Activated CD4-positive, alpha-beta T cell treated with anti-CD3 and anti-CD28 coated beads for 36 hours (primary cell): ENCODE measurements at regions not wholly inside any gene's neighbourhood (a gene's known extent, or its start where the extent isn't known, plus 50 kb on each side); places are given as distances from the start of the nearest gene placed in this dataset.

Experiments
- ATAC-seq: fragments of 200-7000 bp; cut with Tn5 transposase; one replicate; pipeline ENCODE4 v1.10.0; 2021; ENCODE audit warnings: mild to moderate bottlenecking, moderate library complexity
- CTCF ChIA-PET: fragments of 350-600 bp; sonication (Branson Sonifier 250); formaldehyde crosslinking; loops from one replicate; lab custom pipeline; 2021; ENCODE audit warnings: antibody characterized with exemption; lab: Charles Lee
- POLR2A ChIA-PET: fragments of 350-600 bp; sonication (Branson Sonifier 250); formaldehyde crosslinking; loops from one replicate; lab custom pipeline; 2021; ENCODE audit warnings: antibody characterized with exemption, inconsistent platforms; lab: Charles Lee
- DNase-seq: peaks from one replicate; pipeline ENCODE4 v3.0.0-alpha.2; 2020
- H3K27ac Mint-ChIP-seq: one replicate; pipeline ENCODE4 v1.8.0; 2021; ENCODE audit warnings: mixed read lengths
- H3K27me3 Mint-ChIP-seq: one replicate; pipeline ENCODE4 v1.8.0; 2021; ENCODE audit warnings: mixed read lengths
- H3K36me3 Mint-ChIP-seq: one replicate; pipeline ENCODE4 v1.8.0; 2021; ENCODE audit warnings: low read depth, mixed read lengths
- H3K4me1 Mint-ChIP-seq: one replicate; pipeline ENCODE4 v1.8.0; 2021; ENCODE audit warnings: mixed read lengths
- H3K4me3 Mint-ChIP-seq: one replicate; pipeline ENCODE4 v1.8.0; 2021; ENCODE audit warnings: mild to moderate bottlenecking, moderate library complexity, mixed read lengths
- H3K9me3 Mint-ChIP-seq: one replicate; pipeline ENCODE4 v1.8.0; 2021; ENCODE audit warnings: low read depth, mixed read lengths
- intact Hi-C, 2 experiments: fragments of 100-400 bp; cut with DNase I in 1 of 2; cut with micrococcal nuclease in 1 of 2; formaldehyde crosslinking; loops; one replicate each; pipeline versions ENCODE4 v1.14.2 to v1.15.1; 2022 to 2024; cut with DNase I, micrococcal nuclease

DNA sequence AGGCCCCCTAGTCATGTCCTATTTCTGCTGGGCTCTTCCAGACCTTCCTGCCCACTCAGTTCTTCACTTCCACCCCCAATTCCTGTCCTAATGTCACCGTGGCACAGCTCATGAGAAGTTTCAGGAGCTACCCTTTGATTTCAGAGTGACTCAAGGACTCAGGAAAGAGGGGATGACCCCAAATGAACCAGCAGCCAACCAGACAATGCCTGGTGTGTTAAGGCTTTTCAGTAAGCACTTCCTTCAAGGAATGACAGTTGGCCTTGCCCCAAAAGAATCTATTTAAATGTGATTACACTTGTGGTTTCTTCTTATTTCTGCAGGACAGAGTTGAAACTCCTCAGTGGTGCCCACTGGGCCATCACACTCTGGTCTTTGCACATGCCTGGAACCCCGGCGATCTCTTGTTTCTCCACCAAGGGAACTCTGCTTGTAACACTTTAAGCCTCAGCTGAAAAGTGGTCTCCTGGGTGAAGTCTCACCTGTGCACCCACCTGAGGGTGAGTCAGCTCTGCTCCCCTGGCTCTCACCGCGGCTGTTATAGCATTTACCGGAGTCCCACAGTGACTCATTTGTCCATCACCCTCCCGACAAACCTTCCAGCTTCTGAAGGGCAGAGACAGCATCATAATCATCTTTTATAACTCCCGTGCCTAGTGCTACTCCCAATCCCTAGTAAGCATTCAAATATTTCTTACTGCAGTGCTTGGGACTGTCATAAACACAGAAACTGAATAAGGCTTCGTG is 123.0 kb upstream of the SVIL start:
- intact Hi-C loops: no loop called here
- no peak overlapping the region for H3K27ac Mint-ChIP-seq
- H3K36me3 Mint-ChIP-seq: no peaks in the 10 kb centered on the region
- H3K4me1 Mint-ChIP-seq: no peaks in the 10 kb centered on the region
- no peak for ATAC-seq
- no peak for DNase-seq
- peaks cover 5% of the 10 kb centered on the region for H3K27me3 Mint-ChIP-seq
- H3K4me3 Mint-ChIP-seq: no peak overlapping the region
- no peaks in the 10 kb centered on the region for H3K9me3 Mint-ChIP-seq
- POLR2A ChIA-PET: no interaction called here
- CTCF ChIA-PET: no interaction called here

DNA sequence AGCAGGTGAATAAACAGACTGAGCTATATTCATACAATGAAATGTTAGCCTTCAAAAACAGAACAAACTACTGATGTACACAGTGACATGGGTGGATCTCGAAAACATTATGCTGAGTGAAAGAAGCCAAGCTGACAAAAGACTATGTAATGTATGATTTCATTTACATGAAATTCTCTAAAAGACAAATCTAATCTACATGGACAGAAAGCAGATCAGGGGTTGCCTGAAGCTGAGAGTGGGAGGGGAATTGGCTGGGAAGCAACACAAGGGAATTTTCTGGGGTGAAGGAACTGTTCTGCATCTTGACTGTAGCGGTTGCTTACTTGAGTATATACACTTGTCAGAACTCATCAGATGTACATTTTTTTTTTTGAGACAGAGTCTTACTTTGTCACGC is 121.7 kb upstream of the SVIL start:
- POLR2A ChIA-PET: no interaction called here
- Mint-ChIP-seq H3K4me1 (no peaks in the 10 kb centered on the region), H3K9me3 (no peaks in the 10 kb centered on the region), H3K27ac (no peak overlapping the region), H3K27me3 (peaks cover 5% of the 10 kb centered on the region), H3K4me3 (no peak overlapping the region), H3K36me3 (no peaks in the 10 kb centered on the region)
- ATAC-seq (no peak), DNase-seq (no peak)
- intact Hi-C loops: no loop called here
- CTCF ChIA-PET: no interaction called here

DNA sequence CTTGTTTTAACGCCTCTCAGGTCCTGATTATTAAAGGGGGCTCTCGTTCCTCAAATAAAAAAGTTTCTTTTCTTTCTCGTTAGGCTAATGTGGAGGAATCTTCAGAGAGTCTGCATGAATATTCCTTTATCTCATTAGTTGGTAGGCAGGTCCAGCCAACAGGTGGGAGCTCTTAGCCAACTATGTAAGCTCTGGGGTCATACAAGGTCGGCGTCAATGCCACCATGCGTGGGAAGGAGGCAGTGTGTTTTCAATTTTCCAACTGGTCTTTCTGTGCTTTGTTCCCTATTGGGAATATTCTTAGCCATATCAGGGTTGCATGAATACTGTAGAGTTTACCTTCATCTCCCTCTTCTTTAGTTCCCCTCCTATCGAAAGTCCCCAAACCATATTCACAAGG is 118.5 kb upstream of the SVIL start:
- H3K4me1 Mint-ChIP-seq: no peaks in the 10 kb centered on the region
- H3K27ac Mint-ChIP-seq: no peak overlapping the region
- intact Hi-C loops: no loop called here
- peaks cover 7% of the 10 kb centered on the region for H3K27me3 Mint-ChIP-seq
- DNase-seq: no peak
- no peak overlapping the region for H3K4me3 Mint-ChIP-seq
- no peaks in the 10 kb centered on the region for H3K9me3 Mint-ChIP-seq
- ChIA-PET POLR2A (no interaction called here), CTCF (interaction anchor here (0.6 kb wide), 1 partner anchor 184 kb away, joined by 3 read pairs; no protein-coding TSS in a partner anchor)
- no peaks in the 10 kb centered on the region for H3K36me3 Mint-ChIP-seq
- no peak for ATAC-seq

DNA sequence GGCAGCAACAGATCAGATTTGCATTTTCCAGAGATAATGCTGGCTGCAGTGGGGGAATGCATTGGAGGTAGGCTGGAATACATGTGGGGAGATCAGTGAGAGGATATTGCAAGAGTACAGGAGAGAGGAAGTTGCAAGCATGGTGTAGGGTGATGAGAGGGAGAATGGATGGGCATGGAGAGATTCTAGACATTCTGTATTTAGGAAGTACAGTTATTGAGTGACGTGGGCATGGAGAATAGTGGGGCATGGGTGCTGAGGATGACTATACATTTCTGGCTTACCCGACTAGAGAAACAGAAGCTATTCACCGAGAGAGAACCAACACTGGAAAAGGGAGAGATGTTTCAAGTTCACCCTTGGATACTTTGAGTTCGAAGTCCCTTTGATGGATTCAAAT is 116.9 kb upstream of the SVIL start:
- H3K4me3 Mint-ChIP-seq: no peak overlapping the region
- H3K9me3 Mint-ChIP-seq: no peaks in the 10 kb centered on the region
- H3K36me3 Mint-ChIP-seq: no peaks in the 10 kb centered on the region
- intact Hi-C loops: no loop called here
- ATAC-seq (no peak), DNase-seq (no peak)
- no peaks in the 10 kb centered on the region for H3K4me1 Mint-ChIP-seq
- ChIA-PET POLR2A (no interaction called here), CTCF (interaction anchor here (0.6 kb wide), 1 partner anchor 17 kb away, joined by 3 read pairs; no protein-coding TSS in a partner anchor)
- no peak overlapping the region for H3K27ac Mint-ChIP-seq
- peaks cover 7% of the 10 kb centered on the region for H3K27me3 Mint-ChIP-seq

DNA sequence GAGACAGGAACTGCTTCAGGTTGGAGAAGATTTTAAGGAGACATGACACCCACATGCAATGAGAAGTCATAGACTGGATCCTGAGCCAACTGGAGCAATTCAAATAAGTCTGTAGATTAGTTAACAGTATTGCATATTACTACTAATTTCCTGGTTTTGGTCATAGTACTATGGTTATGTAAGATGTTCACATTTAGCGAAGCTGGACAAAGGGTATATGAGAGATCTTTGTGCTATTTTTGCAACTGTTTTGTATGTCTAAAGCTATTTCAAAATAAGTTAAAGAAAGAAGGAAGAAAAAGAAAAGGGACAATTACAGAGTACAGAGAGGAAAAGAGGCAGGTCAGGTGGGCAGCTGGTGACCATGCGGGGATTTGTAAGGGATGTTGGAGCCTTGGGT is 116.5 kb upstream of the SVIL start:
- CTCF ChIA-PET: no interaction called here
- intact Hi-C loops: no loop called here

DNA sequence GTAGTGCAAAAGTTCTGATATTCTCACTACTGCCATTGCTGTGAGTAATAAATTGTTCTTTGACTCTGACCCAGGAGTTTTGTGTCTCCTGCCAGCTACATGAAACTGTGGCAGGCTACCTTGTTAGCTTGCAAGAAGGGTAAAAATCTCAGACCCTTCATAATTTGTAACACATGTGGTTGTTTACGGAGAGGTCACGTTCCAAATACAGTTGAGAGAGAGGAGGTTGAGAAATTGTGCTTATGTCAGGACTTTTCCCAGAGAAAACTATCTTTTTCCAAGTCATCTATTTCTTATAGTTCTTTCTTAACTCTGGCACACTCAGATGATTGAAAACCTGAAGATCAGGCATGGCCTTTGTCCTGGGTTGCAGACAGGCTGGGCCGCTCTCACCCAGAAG is 114.4 kb upstream of the SVIL start:
- H3K27ac Mint-ChIP-seq: no peak overlapping the region
- no peaks in the 10 kb centered on the region for H3K9me3 Mint-ChIP-seq
- intact Hi-C loops: no loop called here
- ChIA-PET CTCF (interaction anchor here (0.9 kb wide), 1 partner anchor 10 kb away, joined by 3 read pairs; no protein-coding TSS in a partner anchor), POLR2A (no interaction called here)
- H3K4me3 Mint-ChIP-seq: no peak overlapping the region
- DNase-seq (no peak), ATAC-seq (no peak)
- peaks cover 3% of the 10 kb centered on the region for H3K27me3 Mint-ChIP-seq
- no peaks in the 10 kb centered on the region for H3K36me3 Mint-ChIP-seq
- H3K4me1 Mint-ChIP-seq: no peaks in the 10 kb centered on the region

More for the DNA sequence above, 116.5 kb upstream of the SVIL start:
- ATAC-seq: no peak
- Mint-ChIP-seq H3K27me3 (peaks cover 3% of the 10 kb centered on the region), H3K36me3 (no peaks in the 10 kb centered on the region), H3K9me3 (no peaks in the 10 kb centered on the region), H3K4me3 (no peak overlapping the region), H3K27ac (no peak overlapping the region), H3K4me1 (no peaks in the 10 kb centered on the region)
- DNase-seq: no peak
- POLR2A ChIA-PET: no interaction called here

DNA sequence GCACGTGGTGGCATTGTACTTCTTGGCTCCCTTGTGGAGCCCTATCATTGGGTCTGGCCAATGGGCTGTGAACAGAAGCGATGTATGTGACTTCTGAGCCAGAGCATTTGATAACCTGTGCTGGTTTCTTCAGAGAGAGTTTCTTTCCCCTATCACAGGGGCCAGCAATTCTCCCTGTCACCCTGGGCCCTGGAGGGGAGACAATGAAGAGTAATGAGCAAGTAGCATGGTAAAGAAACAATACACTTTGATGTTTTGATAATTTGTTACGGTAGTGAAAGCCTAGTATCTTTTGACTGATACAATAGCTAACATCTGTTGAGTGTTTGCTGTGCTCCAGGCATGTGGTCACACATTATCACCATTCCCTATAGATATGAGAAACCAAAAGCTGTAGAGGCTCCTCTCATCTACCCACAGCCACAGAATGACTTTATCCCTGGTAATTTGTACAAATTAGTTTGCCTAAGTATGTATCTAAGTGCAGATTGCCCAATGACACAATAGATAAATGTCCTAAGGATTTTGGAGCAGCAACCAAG is 113.4 kb upstream of the SVIL start:
- POLR2A ChIA-PET: no interaction called here
- no peaks in the 10 kb centered on the region for H3K36me3 Mint-ChIP-seq

DNA sequence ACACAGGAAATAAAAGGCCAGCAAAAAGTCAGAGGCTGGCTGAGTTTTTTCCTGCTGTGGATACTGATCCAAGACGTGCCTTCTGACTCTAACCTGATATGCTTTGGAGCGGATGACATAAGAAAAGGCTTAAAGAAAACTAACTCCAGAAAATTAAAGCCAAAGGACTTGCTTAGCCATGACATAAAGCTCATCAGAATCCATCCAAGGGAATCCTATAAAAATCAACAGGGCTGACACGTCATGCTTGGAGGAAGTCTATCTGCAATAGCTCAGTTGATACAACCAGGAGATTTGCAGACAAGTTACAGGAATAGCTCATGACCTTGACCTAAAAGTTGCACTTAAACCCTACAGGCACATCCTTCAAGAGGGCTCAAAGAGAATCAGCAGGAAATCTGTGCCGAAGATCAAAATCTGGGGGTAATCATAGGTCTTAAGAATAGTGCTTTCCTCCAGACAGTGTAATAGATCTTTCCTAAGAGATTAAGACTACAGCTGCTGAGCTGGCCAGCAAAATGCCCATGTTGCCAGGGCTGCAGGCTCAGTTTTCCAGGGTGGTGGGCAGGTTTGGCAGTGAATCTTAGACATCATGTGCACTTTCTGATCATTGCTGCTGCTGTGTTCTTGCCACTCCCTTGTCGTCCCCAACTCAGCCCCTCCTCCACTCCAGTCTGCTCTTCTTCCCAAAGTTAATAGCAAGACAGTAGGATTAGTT is 111.5 kb upstream of the SVIL start:
- POLR2A ChIA-PET: interaction anchor here (0.6 kb wide), 1 partner anchor 193 kb away, joined by 3 read pairs; no protein-coding TSS in a partner anchor
- no peaks in the 10 kb centered on the region for H3K9me3 Mint-ChIP-seq

More for the DNA sequence above, 113.4 kb upstream of the SVIL start:
- intact Hi-C loops: no loop called here
- Mint-ChIP-seq H3K27ac (no peak overlapping the region), H3K27me3 (peaks cover 3% of the 10 kb centered on the region), H3K9me3 (no peaks in the 10 kb centered on the region), H3K4me3 (no peak overlapping the region), H3K4me1 (no peaks in the 10 kb centered on the region)
- ATAC-seq: no peak
- CTCF ChIA-PET: no interaction called here
- DNase-seq: no peak

DNA sequence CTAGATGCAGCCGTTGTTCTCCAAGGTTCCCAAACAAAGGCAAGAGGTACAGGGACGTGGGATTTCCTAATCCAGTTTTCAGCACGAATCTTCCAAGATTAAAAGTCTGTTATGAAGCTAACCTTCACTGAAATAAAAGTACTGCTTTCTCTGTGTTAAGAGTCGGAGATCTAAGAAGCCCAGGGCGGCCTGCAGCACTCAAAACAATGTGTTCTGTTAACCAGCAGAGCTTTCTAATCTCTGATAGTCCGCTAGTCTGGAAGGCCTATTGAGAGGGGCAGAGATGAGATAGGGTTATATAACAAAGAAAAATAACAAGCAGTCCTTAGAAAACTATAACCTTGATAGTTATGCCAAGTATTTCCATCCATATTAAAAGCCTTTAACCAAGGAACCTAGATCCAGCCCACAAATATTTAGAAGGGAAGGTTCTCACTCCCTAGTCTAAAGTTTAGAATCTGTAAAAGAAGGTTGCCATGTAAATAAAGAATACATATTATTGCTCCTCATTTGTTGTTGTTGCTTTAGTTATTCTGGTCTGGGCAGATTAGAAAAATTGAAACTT is 106.3 kb upstream of the SVIL start:
- Mint-ChIP-seq H3K9me3 (no peaks in the 10 kb centered on the region), H3K27me3 (peaks cover 7% of the 10 kb centered on the region), H3K27ac (no peak overlapping the region), H3K4me3 (no peak overlapping the region), H3K4me1 (no peaks in the 10 kb centered on the region), H3K36me3 (no peaks in the 10 kb centered on the region)
- ChIA-PET CTCF (no interaction called here), POLR2A (no interaction called here)
- ATAC-seq: no peak
- no peak for DNase-seq
- intact Hi-C loops: no loop called here

More for the DNA sequence above, 111.5 kb upstream of the SVIL start:
- ATAC-seq (no peak), DNase-seq (no peak)
- H3K36me3 Mint-ChIP-seq: no peaks in the 10 kb centered on the region
- no peak overlapping the region for H3K4me3 Mint-ChIP-seq
- intact Hi-C loops: no loop called here
- no peak overlapping the region for H3K27ac Mint-ChIP-seq
- CTCF ChIA-PET: interaction anchor here (0.6 kb wide), 1 partner anchor 55 kb away, joined by 3 read pairs; no protein-coding TSS in a partner anchor
- H3K4me1 Mint-ChIP-seq: no peaks in the 10 kb centered on the region
- peaks cover 3% of the 10 kb centered on the region for H3K27me3 Mint-ChIP-seq

DNA sequence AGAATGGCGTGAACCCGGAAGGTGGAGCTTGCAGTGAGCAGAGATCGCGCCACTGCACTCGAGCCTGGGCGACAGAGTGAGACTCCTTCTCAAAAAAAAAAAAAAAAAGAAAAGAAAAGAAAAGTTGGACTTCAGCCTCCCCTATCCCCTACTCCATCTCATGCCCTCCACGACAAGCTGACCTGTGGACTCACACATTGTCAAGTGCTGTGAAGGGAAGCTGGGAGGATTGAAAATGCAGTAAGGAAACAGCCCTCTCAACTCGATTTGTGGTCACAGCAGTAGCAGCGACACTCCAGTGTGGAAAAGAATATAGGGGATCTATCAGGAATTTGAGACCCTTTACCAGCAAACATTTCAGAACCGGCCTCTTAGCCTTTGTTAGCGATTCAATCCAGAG is 103.6 kb upstream of the SVIL start:
- CTCF ChIA-PET: no interaction called here

DNA sequence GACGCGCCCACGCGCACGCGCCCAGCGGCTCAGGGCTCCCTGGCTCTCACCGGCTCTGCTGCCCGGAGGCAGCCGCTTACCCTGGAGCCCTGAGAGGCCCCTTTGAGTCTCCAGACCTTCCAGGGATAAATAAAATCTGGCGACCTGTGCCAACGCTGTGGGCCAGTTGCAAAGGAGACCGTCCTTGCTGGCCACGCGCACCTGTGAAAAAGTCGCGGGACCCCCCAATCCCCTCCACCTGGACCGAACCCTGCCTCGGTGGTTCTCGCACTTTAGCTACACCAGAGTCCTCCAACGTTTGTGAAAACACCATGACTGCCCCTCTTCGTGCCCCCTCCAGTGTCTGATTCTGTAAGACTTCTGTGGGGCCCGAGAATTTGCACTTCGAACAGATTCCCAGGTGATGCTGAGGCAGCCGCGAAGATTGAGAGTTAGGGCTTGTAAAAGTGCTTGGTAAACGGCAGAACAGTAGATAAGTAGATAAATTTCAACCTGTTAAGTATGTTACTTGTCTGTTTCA is 102.4 kb upstream of the SVIL start:
- peaks cover 6% of the 10 kb centered on the region for H3K27me3 Mint-ChIP-seq
- H3K4me1 Mint-ChIP-seq: peaks cover 22% of the 10 kb centered on the region
- DNase-seq (peak; percentile 42), ATAC-seq (no peak)
- no peak overlapping the region for H3K27ac Mint-ChIP-seq
- intact Hi-C loops: loop anchor here (2.0 to 10.0 kb wide), 5 partner anchors 68 to 698 kb away; partner anchors contain the start of genes MAP3K8 (in 1 of the 2) and SVIL (in 1 of the 2)
- H3K9me3 Mint-ChIP-seq: no peaks in the 10 kb centered on the region
- H3K36me3 Mint-ChIP-seq: no peaks in the 10 kb centered on the region
- ChIA-PET CTCF (interaction anchor here (1.2 to 1.8 kb wide), 3 partner anchors 19 to 224 kb away, joined by 3 to 5 read pairs (median 3); no protein-coding TSS in a partner anchor), POLR2A (no interaction called here)
- peak overlapping the region; percentile 71 for H3K4me3 Mint-ChIP-seq

More for the DNA sequence above, 103.6 kb upstream of the SVIL start:
- H3K36me3 Mint-ChIP-seq: no peaks in the 10 kb centered on the region
- H3K27me3 Mint-ChIP-seq: peaks cover 6% of the 10 kb centered on the region
- POLR2A ChIA-PET: no interaction called here
- intact Hi-C loops: loop anchor here (5.0 to 10.0 kb wide), 4 partner anchors 106 to 696 kb away; partner anchors contain the start of genes MAP3K8 (in 1 of the 2) and SVIL (in 1 of the 2)
- DNase-seq: no peak
- H3K4me1 Mint-ChIP-seq: peaks cover 13% of the 10 kb centered on the region
- ATAC-seq: no peak
- no peak overlapping the region for H3K27ac Mint-ChIP-seq
- no peak overlapping the region for H3K4me3 Mint-ChIP-seq
- H3K9me3 Mint-ChIP-seq: no peaks in the 10 kb centered on the region
